ENCODE measurements at regions not wholly inside any gene's neighbourhood (a gene's known extent, or its start where the extent isn't known, plus 50 kb on each side); places are given as distances from the start of the nearest gene placed in this dataset.

- TF ChIP-seq POLR2A (IDR thresholded peaks at IDR 0.05; ENCODE audit: borderline replicate concordance, extremely low read depth, insufficient read depth, insufficient read length): no peak
- TF ChIP-seq POLR2AphosphoS5 (IDR thresholded peaks at IDR 0.05; ENCODE audit: low read depth, low read length): no peak
- TF ChIP-seq ZNF274 (IDR thresholded peaks at IDR 0.05; ENCODE audit: low read depth, low read length): no peak
- no peak for TF ChIP-seq CTCF (IDR thresholded peaks at IDR 0.05 in 2 of 3, conservative IDR thresholded peaks at IDR 0.05 in 1 of 3; ENCODE audit: borderline replicate concordance in 1 of 3, insufficient read depth in 1 of 3, low read depth in 2 of 3, low read length in 2 of 3)
- TF ChIP-seq EZH2 (IDR thresholded peaks at IDR 0.05): no peak
Measured at GRCh38 chr18:22045221-22045918, 124.0 kb upstream of the GATA6 start.

Measured in HCT116 (cell line).